Right lobe of liver (tissue), 6 donors: ENCODE measurements at regions not wholly inside any gene's neighbourhood (a gene's known extent, or its start where the extent isn't known, plus 50 kb on each side); places are given as distances from the start of the nearest gene placed in this dataset.

Experiments used
- ATAC-seq, 4 donors: fragments of 200-7000 bp; cut with Tn5 transposase; one replicate each; pipeline ENCODE4 v1.9.1; 2020; ENCODE audit warnings: mild to moderate bottlenecking in 4 of 4, moderate library complexity in 4 of 4
- DNase-seq, 3 donors: peaks; one replicate each; pipeline ENCODE4 v3.0.0-alpha.2; 2020
- H3K27ac ChIP-seq, 3 donors: fragments of 200-600 bp; one replicate each; pipeline ENCODE4 v1.8.0; 2022
- H3K27me3 ChIP-seq, 2 donors: fragments of 200-600 bp; one replicate each; pipeline ENCODE4 v1.8.0; 2022
- H3K36me3 ChIP-seq, 4 donors: fragments of 200-600 bp; sonication (generic) in 1 of 4; one replicate each; pipeline versions ENCODE4 v1.5.1 to v1.8.0; 2017 to 2022; ENCODE audit warnings: control low read depth in 1 of 4
- H3K4me1 ChIP-seq, 4 donors: fragments of 200-600 bp; sonication (generic) in 1 of 4; one replicate each; pipeline versions ENCODE4 v1.5.1 to v1.8.0; 2017 to 2022; ENCODE audit warnings: control low read depth in 1 of 4
- H3K4me3 ChIP-seq, 3 donors: fragments of 200-600 bp; one replicate each; pipeline ENCODE4 v1.8.0; 2022
- H3K9me3 ChIP-seq, 4 donors: fragments of 200-600 bp; sonication (generic) in 1 of 4; one replicate each; pipeline versions ENCODE4 v1.5.1 to v1.8.0; 2017 to 2022; ENCODE audit warnings: control low read depth in 1 of 4
- CTCF ChIP-seq, 4 donors: fragments of 200-600 bp in 3 of 4; fragments of 450-650 bp in 1 of 4; IDR thresholded peaks; one replicate each; pipeline versions ENCODE4 v1.5.1 to v1.8.0; 2016 to 2022; ENCODE audit warnings: antibody characterized with exemption in 4 of 4, mild to moderate bottlenecking in 2 of 4
- POLR2A ChIP-seq: fragments of 450-650 bp; IDR thresholded peaks from one replicate; pipeline ENCODE4 v1.6.1; 2017; ENCODE audit warnings: antibody characterized with exemption, mild to moderate bottlenecking
- WGBS: methylation state at CpG from one replicate; pipeline ENCODE4 v1.1.6; 2018; ENCODE audit warnings: low coverage, low lambda C conversion rate; ENCODE audit not compliant: insufficient coverage; ENCODE audit errors: missing lambda C conversion rate; 5-methylcytosine and 5-hydroxymethylcytosine counted together
- intact Hi-C, 2 donors: fragments of 100-400 bp; cut with DNase I; formaldehyde crosslinking; loops; one replicate each; pipeline versions ENCODE4 v1.11.2 to v1.14.1; 2022
- donor health status: DM: no; HTN: yes; CAD: no.
- donor health status: DM: no; HTN: no; CAD: no.
- donor health status: DM: no; HTN: no; CAD: no.
- donor health status: DM: no; HTN: yes; CAD: no.
- donor health status: DM: no; HTN: yes; CAD: no.

GRCh38 chr9:100785946-100786345 is 208.1 kb downstream of the CAVIN4 start:
- no peak overlapping the region for H3K27ac ChIP-seq
- no peaks in the 10 kb centered on the region for H3K36me3 ChIP-seq
- intact Hi-C loops = no loop called here
- no peaks in the 10 kb centered on the region for H3K4me1 ChIP-seq
- ATAC-seq (no peak), DNase-seq (no peak)
- no peaks in the 10 kb centered on the region for H3K27me3 ChIP-seq
- WGBS = 83% methylated on average over 1 of the region's 1 CpG
- no peak overlapping the region for H3K4me3 ChIP-seq
- TF ChIP-seq POLR2A (no peak), CTCF (IDR thresholded peaks at IDR 0.05) (no peak)
- no peaks in the 10 kb centered on the region for H3K9me3 ChIP-seq

- no peaks in the 10 kb centered on the region for H3K4me1 ChIP-seq
- no peak overlapping the region for H3K27ac ChIP-seq
- intact Hi-C loops = no loop called here
- no peaks in the 10 kb centered on the region for H3K36me3 ChIP-seq
- no peaks in the 10 kb centered on the region for H3K27me3 ChIP-seq
- no peak for TF ChIP-seq POLR2A
- TF ChIP-seq CTCF (IDR thresholded peaks at IDR 0.05) = no peak
- 81% methylated on average over 5 of the region's 5 CpGs for whole genome bisulfite sequencing
- H3K9me3 ChIP-seq = no peaks in the 10 kb centered on the region
- no peak for DNase-seq
- no peak overlapping the region for H3K4me3 ChIP-seq
- no peak for ATAC-seq
Measured at GRCh38 chr9:100794738-100795269, 216.9 kb downstream of the CAVIN4 start.

GRCh38 chr9:100803956-100804355 is 224.6 kb upstream of the PLPPR1 start:
- H3K36me3 ChIP-seq = no peaks in the 10 kb centered on the region
- H3K9me3 ChIP-seq = no peaks in the 10 kb centered on the region
- DNase-seq (no peak), ATAC-seq (no peak)
- no peaks in the 10 kb centered on the region for H3K4me1 ChIP-seq
- intact Hi-C loops = no loop called here
- no peak for TF ChIP-seq POLR2A
- no peak for TF ChIP-seq CTCF (IDR thresholded peaks at IDR 0.05)
- H3K27me3 ChIP-seq = no peaks in the 10 kb centered on the region
- no peak overlapping the region for H3K4me3 ChIP-seq
- H3K27ac ChIP-seq = no peak overlapping the region
- WGBS = 20% methylated on average over 1 of the region's 2 CpGs

- 44% methylated on average over 2 of the region's 3 CpGs for WGBS
- no peaks in the 10 kb centered on the region for H3K36me3 ChIP-seq
- H3K27me3 ChIP-seq = no peaks in the 10 kb centered on the region
- H3K9me3 ChIP-seq = no peaks in the 10 kb centered on the region
- no peak overlapping the region for H3K4me3 ChIP-seq
- ATAC-seq (no peak), DNase-seq (no peak)
- no peak for TF ChIP-seq POLR2A
- no peak for TF ChIP-seq CTCF (IDR thresholded peaks at IDR 0.05)
- intact Hi-C loops = no loop called here
- H3K4me1 ChIP-seq = no peaks in the 10 kb centered on the region
- no peak overlapping the region for H3K27ac ChIP-seq
Measured at GRCh38 chr9:100811643-100812042, 216.9 kb upstream of the PLPPR1 start.

GRCh38 chr9:100813871-100814270 is 214.7 kb upstream of the PLPPR1 start:
- ATAC-seq (peak in 1 of 4 donors; percentile 30), DNase-seq (no peak)
- WGBS = no CpG with 5 or more reads among the region's 2 CpGs
- Histone ChIP-seq H3K9me3 (no peaks in the 10 kb centered on the region), H3K36me3 (no peaks in the 10 kb centered on the region), H3K4me1 (no peaks in the 10 kb centered on the region), H3K27me3 (no peaks in the 10 kb centered on the region), H3K4me3 (no peak overlapping the region), H3K27ac (no peak overlapping the region)
- TF ChIP-seq CTCF (IDR thresholded peaks at IDR 0.05) (no peak), POLR2A (no peak)
- intact Hi-C loops = no loop called here
